Neural progenitor cell (in vitro differentiated cells): ENCODE measurements at regions not wholly inside any gene's neighbourhood (a gene's known extent, or its start where the extent isn't known, plus 50 kb on each side); places are given as distances from the start of the nearest gene placed in this dataset.

Source experiments
- EZH2 ChIP-seq: fragments of 200-600 bp; sonication (generic); IDR thresholded peaks from 2 replicates; pipeline ENCODE4 v1.6.1; 2017; ENCODE audit warnings: antibody characterized with exemption, mild to moderate bottlenecking, moderate library complexity
- TF ChIP-seq, protein P1 (sequence below): fragments of 200-600 bp; sonication (generic); IDR thresholded peaks from 2 replicates; pipeline ENCODE4 v1.5.1; 2017; ENCODE audit warnings: antibody characterized with exemption, mild to moderate bottlenecking

DNA sequence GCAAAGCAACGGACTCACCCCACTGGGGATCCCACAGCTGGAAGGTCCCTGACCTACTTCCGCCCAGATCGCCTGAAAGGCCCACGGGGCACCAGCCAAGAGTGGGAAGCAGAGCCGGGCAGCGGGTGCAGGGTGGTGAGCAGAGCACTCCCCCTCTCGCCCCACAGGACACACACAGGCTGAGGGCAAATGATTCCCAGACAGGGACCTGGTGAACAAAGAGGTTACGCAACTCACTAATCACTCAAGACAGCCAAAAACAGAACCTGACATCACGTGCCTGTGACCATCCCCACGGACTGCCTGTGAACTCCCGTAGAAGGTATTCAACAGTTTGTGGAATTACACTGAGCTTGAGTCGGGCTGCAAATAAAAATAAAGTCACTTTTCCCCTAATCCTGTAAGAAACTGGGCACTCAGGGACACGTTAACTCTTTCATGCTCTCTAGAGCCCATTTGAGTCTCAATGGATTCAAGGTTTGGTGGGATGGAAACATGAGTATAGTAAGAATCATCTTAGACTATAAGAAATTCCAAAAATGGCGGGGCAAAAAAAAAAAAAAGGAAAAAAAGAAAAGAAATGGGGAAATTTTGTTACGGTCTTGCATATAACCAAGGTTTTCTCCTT, 396.1 kb downstream of the SOX9 start:
- TF ChIP-seq, protein P1, sequence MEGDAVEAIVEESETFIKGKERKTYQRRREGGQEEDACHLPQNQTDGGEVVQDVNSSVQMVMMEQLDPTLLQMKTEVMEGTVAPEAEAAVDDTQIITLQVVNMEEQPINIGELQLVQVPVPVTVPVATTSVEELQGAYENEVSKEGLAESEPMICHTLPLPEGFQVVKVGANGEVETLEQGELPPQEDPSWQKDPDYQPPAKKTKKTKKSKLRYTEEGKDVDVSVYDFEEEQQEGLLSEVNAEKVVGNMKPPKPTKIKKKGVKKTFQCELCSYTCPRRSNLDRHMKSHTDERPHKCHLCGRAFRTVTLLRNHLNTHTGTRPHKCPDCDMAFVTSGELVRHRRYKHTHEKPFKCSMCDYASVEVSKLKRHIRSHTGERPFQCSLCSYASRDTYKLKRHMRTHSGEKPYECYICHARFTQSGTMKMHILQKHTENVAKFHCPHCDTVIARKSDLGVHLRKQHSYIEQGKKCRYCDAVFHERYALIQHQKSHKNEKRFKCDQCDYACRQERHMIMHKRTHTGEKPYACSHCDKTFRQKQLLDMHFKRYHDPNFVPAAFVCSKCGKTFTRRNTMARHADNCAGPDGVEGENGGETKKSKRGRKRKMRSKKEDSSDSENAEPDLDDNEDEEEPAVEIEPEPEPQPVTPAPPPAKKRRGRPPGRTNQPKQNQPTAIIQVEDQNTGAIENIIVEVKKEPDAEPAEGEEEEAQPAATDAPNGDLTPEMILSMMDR: no peak
- TF ChIP-seq EZH2: no peak
